HL-60 (cell line): ENCODE measurements at regions not wholly inside any gene's neighbourhood (a gene's known extent, or its start where the extent isn't known, plus 50 kb on each side); places are given as distances from the start of the nearest gene placed in this dataset.

Source experiments
- CTCF ChIP-seq: IDR thresholded peaks from one replicate; pipeline ENCODE4 v1.5.1; 2011; ENCODE audit warnings: low read length, control low read depth, inconsistent platforms; ENCODE audit not compliant: insufficient read depth
- GABPA ChIP-seq: IDR thresholded peaks from 2 replicates; pipeline ENCODE4 v1.6.1; 2012; ENCODE audit warnings: low read depth
- POLR2AphosphoS5 ChIP-seq: IDR thresholded peaks from 2 replicates; pipeline ENCODE4 v1.6.1; 2012; ENCODE audit warnings: low read depth
- REST ChIP-seq: IDR thresholded peaks from 2 replicates; pipeline ENCODE4 v1.6.1; 2012; ENCODE audit warnings: low read depth; ENCODE audit not compliant: insufficient replicate concordance
- SPI1 ChIP-seq: IDR thresholded peaks from 2 replicates; pipeline ENCODE4 v1.6.1; 2012; ENCODE audit warnings: low read depth, mild to moderate bottlenecking, borderline replicate concordance

GRCh38 chr5:125274938-125275724 lies 528.7 kb upstream of the ZNF608 start:
- TF ChIP-seq CTCF (no peak), GABPA (no peak), REST (no peak), POLR2AphosphoS5 (no peak), SPI1 (no peak)
